ENCODE measurements at regions not wholly inside any gene's neighbourhood (a gene's known extent, or its start where the extent isn't known, plus 50 kb on each side); places are given as distances from the start of the nearest gene placed in this dataset.

- no peak overlapping the region for H3K27ac ChIP-seq (ENCODE audit: low read depth, low read length)
- peaks cover 9% of the 10 kb centered on the region; the same call in 1 of the 2 replicates for H3K9me3 ChIP-seq (ENCODE audit: insufficient read depth, low read length)
- no peak overlapping the region for H3K4me3 ChIP-seq (ENCODE audit: insufficient read depth, low read length, poor library complexity, severe bottlenecking)
- H2AFZ ChIP-seq (ENCODE audit: low read depth, low read length, severe bottlenecking): no peak overlapping the region
- H3K9me2 ChIP-seq (replicated peaks; ENCODE audit: insufficient read depth, low read length): no peaks in the 10 kb centered on the region
- TF ChIP-seq EZH2phosphoT487 (conservative IDR thresholded peaks at IDR 0.05; ENCODE audit: low read length): no peak
- no peak for TF ChIP-seq CTCF (IDR thresholded peaks at IDR 0.05; ENCODE audit: insufficient read depth, low read length, poor library complexity, severe bottlenecking)
- H3K27me3 ChIP-seq (ENCODE audit: low read length): no peaks in the 10 kb centered on the region
- no peaks in the 10 kb centered on the region for H3K36me3 ChIP-seq (ENCODE audit: low read length)
- no peaks in the 10 kb centered on the region for H3F3A ChIP-seq (ENCODE audit: insufficient read depth)
- no peaks in the 10 kb centered on the region for H4K20me1 ChIP-seq (ENCODE audit: low read depth, low read length)
- H3K4me2 ChIP-seq (ENCODE audit: low read depth, low read length, poor library complexity, severe bottlenecking): no peak overlapping the region
- H3K79me2 ChIP-seq (ENCODE audit: insufficient read depth, low read length): no peaks in the 10 kb centered on the region
- no peak overlapping the region for H3K9ac ChIP-seq (ENCODE audit: low read length)
These were observed 243.0 kb upstream of the GJB5 start for GRCh38 chr1:34511802-34512201.

DNA sequence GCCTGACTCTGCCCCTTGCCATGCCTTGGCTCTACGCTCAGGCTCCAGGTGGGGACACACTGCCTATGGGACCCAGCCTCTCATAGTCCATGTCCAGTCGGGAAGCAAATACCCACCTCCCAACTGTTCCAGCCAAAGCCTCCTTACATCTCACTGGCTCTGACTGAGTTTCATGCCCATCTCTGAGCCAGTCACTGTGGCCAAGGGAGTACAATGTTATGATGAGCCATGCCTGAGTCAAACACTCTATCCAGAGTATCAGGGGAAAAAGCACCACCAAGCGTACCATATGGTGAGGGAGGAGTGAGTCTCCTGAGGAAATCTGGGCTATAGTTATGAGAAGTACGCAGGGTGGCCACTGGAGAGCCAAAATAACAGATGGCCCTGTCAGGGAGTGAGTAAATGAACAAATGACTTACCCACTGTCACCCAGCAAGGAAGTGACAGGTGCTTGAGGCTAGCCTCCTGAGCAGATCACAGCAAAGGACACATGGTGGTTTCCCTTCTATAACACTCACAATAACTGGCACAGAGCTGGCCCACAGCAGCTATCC is 236.6 kb upstream of the GJB5 start:
- no peaks in the 10 kb centered on the region for H3K27me3 ChIP-seq (ENCODE audit: low read length)
- no peak overlapping the region for H3K9ac ChIP-seq (ENCODE audit: low read length)
- H3K9me3 ChIP-seq (ENCODE audit: insufficient read depth, low read length): no peaks in the 10 kb centered on the region
- H2AFZ ChIP-seq (ENCODE audit: low read depth, low read length, severe bottlenecking): no peak overlapping the region
- no peak overlapping the region for H3K4me2 ChIP-seq (ENCODE audit: low read depth, low read length, poor library complexity, severe bottlenecking)
- H3K79me2 ChIP-seq (ENCODE audit: insufficient read depth, low read length): no peaks in the 10 kb centered on the region
- no peak overlapping the region for H3K4me3 ChIP-seq (ENCODE audit: insufficient read depth, low read length, poor library complexity, severe bottlenecking)
- H3K27ac ChIP-seq (ENCODE audit: low read depth, low read length): no peak overlapping the region
- H4K20me1 ChIP-seq (ENCODE audit: low read depth, low read length): no peaks in the 10 kb centered on the region
- no peaks in the 10 kb centered on the region for H3K36me3 ChIP-seq (ENCODE audit: low read length)
- TF ChIP-seq CTCF (IDR thresholded peaks at IDR 0.05; ENCODE audit: insufficient read depth, low read length, poor library complexity, severe bottlenecking): no peak
- no peak for TF ChIP-seq EZH2phosphoT487 (conservative IDR thresholded peaks at IDR 0.05; ENCODE audit: low read length)
- H3F3A ChIP-seq (ENCODE audit: insufficient read depth): no peaks in the 10 kb centered on the region
- H3K9me2 ChIP-seq (replicated peaks; ENCODE audit: insufficient read depth, low read length): no peaks in the 10 kb centered on the region

- no peak overlapping the region for H3K4me2 ChIP-seq (ENCODE audit: low read depth, low read length, poor library complexity, severe bottlenecking)
- no peak overlapping the region for H3K4me3 ChIP-seq (ENCODE audit: insufficient read depth, low read length, poor library complexity, severe bottlenecking)
- no peak overlapping the region for H2AFZ ChIP-seq (ENCODE audit: low read depth, low read length, severe bottlenecking)
- TF ChIP-seq EZH2phosphoT487 (conservative IDR thresholded peaks at IDR 0.05; ENCODE audit: low read length) (no peak), CTCF (IDR thresholded peaks at IDR 0.05; ENCODE audit: insufficient read depth, low read length, poor library complexity, severe bottlenecking) (no peak)
- H4K20me1 ChIP-seq (ENCODE audit: low read depth, low read length): no peaks in the 10 kb centered on the region
- no peaks in the 10 kb centered on the region for H3K27me3 ChIP-seq (ENCODE audit: low read length)
- no peak overlapping the region for H3K9ac ChIP-seq (ENCODE audit: low read length)
- H3K79me2 ChIP-seq (ENCODE audit: insufficient read depth, low read length): no peaks in the 10 kb centered on the region
- no peaks in the 10 kb centered on the region for H3K36me3 ChIP-seq (ENCODE audit: low read length)
- H3F3A ChIP-seq (ENCODE audit: insufficient read depth): no peaks in the 10 kb centered on the region
- no peaks in the 10 kb centered on the region for H3K9me2 ChIP-seq (replicated peaks; ENCODE audit: insufficient read depth, low read length)
- H3K9me3 ChIP-seq (ENCODE audit: insufficient read depth, low read length): no peaks in the 10 kb centered on the region
- H3K27ac ChIP-seq (ENCODE audit: low read depth, low read length): no peak overlapping the region
These were observed 234.7 kb upstream of the GJB5 start for GRCh38 chr1:34520111-34520510.

Data from SU-DHL-6 (cell line).